RWPE1 (cell line): ENCODE measurements at regions not wholly inside any gene's neighbourhood (a gene's known extent, or its start where the extent isn't known, plus 50 kb on each side); places are given as distances from the start of the nearest gene placed in this dataset.
A peak's percentile ranks its signal among the peaks of the same experiment; 100 is the strongest.

Experiments
- CTCF ChIA-PET: fragments of 350-600 bp; sonication (Branson Sonifier 250); formaldehyde crosslinking; extraction: SDS; loops from one replicate; lab custom pipeline; 2021; lab: Yijun Ruan, JAX
- POLR2A ChIA-PET: fragments of 400-600 bp; formaldehyde crosslinking; extraction: SDS; loops from one replicate; lab custom pipeline; 2020; ENCODE audit warnings: antibody characterized with exemption; ENCODE audit not compliant: low non-redundant PET; lab: Yijun Ruan, JAX
- DNase-seq: peaks from one replicate; pipeline ENCODE4 v3.0.0; 2012; ENCODE audit warnings: low spot score
- H3K27ac ChIP-seq: fragments of 450-650 bp; 2 replicates; pipeline ENCODE4 v1.5.1; 2017
- TF ChIP-seq, protein P1 (sequence below): fragments of 450-650 bp; conservative IDR thresholded peaks from 2 replicates; pipeline ENCODE4 v1.5.1; 2017; ENCODE audit warnings: low read depth, mild to moderate bottlenecking

DNA sequence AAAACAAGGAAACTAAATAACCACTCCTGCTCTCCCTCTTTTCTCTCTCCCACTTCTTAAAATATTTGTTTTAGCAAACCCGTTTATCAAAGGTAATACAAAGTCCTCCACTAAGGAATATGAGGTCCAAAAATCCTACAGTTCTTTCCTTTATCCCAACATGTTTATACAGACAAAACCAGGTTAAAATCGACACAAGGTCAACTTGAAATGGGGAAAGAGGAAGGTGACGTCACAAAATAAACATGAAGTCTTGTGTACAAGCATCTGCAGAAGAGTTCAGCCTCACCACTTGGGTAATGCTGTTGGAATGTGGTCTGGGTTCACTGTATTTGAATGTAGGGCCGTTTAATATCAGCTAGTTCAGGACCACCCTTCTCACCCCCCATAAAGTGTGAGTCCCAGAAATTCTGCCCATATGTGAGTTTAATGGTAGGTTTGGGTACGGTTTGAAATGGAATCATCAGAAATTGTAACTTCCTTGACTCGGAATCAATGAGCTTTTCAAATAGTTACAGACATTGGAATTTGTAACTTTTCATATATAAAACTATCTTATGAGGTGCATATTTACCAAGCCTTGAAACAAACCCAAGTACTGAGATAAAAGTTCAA lies 120.0 kb upstream of the SLC38A2 start:
- CTCF ChIA-PET = interaction anchor here (0.6 kb wide), 1 partner anchor 15 kb away, joined by 3 read pairs; no protein-coding TSS in a partner anchor
- H3K27ac ChIP-seq = no peak overlapping the region
- TF ChIP-seq, protein P1, sequence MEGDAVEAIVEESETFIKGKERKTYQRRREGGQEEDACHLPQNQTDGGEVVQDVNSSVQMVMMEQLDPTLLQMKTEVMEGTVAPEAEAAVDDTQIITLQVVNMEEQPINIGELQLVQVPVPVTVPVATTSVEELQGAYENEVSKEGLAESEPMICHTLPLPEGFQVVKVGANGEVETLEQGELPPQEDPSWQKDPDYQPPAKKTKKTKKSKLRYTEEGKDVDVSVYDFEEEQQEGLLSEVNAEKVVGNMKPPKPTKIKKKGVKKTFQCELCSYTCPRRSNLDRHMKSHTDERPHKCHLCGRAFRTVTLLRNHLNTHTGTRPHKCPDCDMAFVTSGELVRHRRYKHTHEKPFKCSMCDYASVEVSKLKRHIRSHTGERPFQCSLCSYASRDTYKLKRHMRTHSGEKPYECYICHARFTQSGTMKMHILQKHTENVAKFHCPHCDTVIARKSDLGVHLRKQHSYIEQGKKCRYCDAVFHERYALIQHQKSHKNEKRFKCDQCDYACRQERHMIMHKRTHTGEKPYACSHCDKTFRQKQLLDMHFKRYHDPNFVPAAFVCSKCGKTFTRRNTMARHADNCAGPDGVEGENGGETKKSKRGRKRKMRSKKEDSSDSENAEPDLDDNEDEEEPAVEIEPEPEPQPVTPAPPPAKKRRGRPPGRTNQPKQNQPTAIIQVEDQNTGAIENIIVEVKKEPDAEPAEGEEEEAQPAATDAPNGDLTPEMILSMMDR = no peak
- POLR2A ChIA-PET = no interaction called here
- peak; percentile 70 for DNase-seq

GRCh38 chr12:46491548-46491947 lies 119.0 kb upstream of the SLC38A2 start:
- no peak for DNase-seq
- peak overlapping the region; percentile 57 for H3K27ac ChIP-seq
- POLR2A ChIA-PET = no interaction called here
- TF ChIP-seq, protein P1 = no peak
- CTCF ChIA-PET = no interaction called here

- DNase-seq = no peak
- no peak overlapping the region for H3K27ac ChIP-seq
- ChIA-PET CTCF (no interaction called here), POLR2A (no interaction called here)
- TF ChIP-seq, protein P1 = no peak
These were observed 118.1 kb upstream of the SLC38A2 start for GRCh38 chr12:46490635-46491034.

DNA sequence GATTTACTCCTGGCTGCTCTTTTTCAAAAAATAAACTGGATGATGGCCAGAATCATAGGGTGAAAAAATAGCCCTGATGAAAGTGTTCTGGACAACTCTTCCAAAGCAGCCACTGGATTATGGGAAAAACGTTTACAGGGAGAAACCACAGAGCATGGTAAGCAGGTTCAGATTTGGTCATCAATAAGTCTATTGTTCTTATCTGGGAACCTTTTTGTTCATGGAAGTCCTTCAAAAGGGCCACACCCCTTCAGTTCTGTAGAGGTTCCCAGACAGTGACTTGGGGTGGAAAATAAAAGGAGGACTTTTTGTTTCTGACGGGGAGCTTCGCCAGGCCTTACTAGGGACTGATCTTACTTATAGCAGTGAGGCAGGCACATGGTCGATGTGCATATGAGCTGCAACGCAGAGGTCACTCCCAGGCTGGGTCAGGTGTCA lies 117.4 kb upstream of the SLC38A2 start:
- ChIA-PET CTCF (no interaction called here), POLR2A (no interaction called here)
- peak overlapping the region; percentile 60 for H3K27ac ChIP-seq
- DNase-seq = no peak
- TF ChIP-seq, protein P1 = no peak

DNA sequence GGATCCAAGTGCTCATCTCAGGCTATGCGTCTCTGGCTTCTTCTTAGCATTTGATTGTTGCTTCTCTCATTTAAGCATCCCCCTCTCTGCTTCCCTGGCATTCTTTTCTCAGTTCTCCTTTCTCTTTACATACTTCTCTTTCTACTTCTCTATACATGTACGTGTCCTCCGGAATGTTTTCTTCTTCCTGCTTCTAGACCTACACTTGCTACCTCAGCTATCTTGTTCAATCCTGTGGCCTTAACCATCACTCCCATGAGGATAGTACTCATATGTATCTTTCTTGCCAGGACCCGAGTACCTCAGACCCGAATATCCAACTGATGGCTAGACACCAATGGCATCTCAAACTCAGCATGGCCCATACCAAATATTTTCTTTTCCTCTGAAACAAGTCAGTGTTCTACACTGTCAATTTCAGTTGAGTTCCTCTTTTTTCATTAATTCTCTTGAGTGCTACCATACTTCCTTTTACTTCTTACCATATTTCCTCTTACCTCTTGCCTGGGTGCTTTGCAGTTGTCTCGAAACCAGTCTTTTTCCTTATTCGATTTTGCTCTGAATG lies 115.1 kb upstream of the SLC38A2 start:
- DNase-seq = no peak
- no peak overlapping the region for H3K27ac ChIP-seq
- POLR2A ChIA-PET = no interaction called here
- TF ChIP-seq, protein P1 = no peak
- CTCF ChIA-PET = no interaction called here

- POLR2A ChIA-PET = no interaction called here
- DNase-seq = no peak
- TF ChIP-seq, protein P1 = no peak
- no peak overlapping the region for H3K27ac ChIP-seq
- CTCF ChIA-PET = no interaction called here
These were observed 114.0 kb upstream of the SLC38A2 start for GRCh38 chr12:46486588-46486987.
